Inferior parietal cortex (tissue), 1 donor: ENCODE measurements at regions not wholly inside any gene's neighbourhood (a gene's known extent, or its start where the extent isn't known, plus 50 kb on each side); places are given as distances from the start of the nearest gene placed in this dataset.

Experiments
- DNase-seq: peaks from one replicate; pipeline ENCODE4 v3.0.0-alpha.2; 2016; ENCODE audit errors: extremely low spot score

DNA sequence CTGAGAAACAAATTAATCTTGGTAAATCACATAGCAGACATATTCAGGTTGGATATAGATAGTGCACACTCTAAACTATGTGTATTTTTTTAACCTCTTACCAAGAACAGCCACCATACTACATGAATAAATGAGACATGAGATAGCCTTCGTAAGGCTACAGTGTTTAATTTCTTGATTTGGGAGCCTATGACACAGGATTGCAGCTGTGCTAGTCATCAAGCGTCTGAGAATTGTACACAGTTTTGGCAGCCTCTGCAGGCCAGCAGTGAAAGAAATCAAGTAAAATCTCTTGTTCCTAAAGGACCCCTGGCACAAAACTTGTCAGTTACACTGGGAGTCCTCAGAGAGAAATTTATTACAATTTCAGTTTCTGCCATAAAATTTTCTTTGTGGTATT lies 236.1 kb downstream of the C12orf50 start:
- no peak for DNase-seq

DNA sequence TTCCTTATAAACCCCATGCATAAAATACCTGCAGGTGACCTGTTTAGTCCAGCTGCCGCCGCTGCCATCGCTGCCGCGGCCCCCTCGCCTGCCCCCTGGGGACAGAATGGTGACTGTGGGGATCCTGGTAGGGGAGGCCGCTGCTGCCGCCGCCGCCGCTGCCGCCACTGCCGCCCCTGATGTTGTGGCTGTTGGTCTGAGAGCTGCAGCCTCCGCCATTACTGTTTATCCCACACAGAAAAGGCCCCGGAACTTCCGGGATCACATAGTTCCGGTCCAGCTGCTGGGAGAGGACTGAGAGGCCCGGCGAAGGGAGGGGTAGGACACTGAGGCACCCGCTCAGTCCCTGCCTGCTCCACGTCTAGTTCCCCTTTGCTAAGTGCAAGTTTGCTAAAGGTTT lies 244.9 kb downstream of the C12orf50 start:
- no peak for DNase-seq

DNA sequence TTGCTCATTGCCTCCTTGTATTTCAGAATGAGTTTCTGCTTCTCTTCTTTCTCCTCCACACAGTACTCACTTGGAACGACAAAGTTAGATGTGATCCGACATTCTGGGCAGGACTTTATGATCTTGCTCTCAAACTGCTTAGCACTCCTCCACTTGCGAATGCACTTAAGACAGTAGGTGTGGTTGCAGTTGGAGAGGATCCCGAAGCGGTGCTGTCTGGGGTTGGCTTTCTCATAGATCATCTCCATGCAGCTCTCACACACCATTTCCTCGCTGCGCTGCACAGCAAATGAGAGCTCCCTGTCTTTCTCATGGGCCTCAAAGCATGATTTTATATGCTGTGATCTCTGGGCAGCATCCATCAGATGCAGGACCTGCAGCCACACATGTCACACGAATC lies 245.7 kb downstream of the C12orf50 start:
- no peak for DNase-seq

DNA sequence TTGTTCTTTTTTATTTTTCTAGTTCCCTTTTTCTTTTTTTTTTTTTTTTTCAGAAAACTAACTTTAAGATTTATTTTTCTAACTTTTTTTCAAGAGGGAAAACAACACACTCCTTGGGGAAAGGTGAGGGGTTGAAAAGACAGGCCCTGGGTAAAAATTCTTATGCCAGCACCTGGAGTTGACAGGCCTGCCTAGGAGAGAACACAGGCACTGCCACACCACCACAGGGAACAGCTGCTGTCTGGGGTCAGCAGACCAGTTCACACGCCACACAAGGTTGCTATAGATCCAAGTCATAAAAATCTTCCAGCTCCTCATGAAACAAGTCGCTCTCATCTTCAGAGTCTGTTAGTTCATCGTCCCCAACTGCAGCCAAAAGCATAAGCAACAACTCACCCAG lies 246.4 kb downstream of the C12orf50 start:
- no peak for DNase-seq

DNA sequence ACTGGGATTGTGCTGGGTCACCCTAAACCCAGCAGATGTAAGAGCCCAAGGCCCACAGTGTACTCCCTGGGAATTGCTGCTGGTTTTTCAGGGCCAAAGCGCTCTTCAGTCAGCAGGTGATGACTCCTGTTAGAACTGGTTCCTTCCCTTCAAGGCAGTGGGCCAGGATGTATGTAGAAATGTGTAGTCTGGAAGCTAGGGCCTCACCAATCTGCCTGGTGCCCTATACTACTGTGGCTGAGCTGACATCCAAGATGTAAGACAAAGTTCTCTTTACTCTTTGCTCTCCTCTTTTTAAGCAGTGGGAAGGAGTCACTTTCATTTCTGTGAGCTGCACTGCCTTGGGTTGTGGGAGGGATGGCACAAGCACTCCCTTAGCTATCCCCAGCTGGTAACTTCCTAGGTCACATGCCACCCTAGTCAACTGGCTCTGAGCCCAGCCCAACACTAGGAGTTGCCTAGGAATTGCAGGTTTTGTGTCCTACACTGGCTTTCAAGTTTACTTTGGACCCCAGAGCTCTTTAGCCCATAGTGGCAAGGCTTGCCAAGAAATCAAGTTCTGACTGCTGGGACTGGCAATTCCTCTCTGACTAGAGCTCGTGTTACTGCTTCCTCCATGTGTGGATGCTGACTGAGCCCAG lies 249.2 kb downstream of the C12orf50 start:
- DNase-seq = no peak

DNA sequence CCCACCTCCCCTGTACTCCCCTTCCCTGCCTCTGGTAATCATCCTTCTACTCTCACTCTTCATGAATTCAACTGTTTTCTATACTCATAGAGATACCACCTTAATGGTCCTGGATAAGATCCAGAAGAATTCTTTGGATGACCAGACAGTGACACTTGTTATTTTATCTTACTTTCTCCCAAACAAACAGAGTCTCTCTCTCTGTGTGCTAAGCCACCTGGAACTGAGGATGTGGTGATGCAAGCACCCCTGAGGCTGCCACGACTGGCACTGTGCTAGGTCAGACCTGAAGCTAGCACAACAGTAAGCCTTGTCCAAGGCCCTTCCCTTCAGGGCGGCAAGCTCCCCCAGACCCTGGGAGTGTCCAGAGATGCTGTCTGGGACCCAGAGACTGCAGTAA lies 250.2 kb downstream of the C12orf50 start:
- no peak for DNase-seq

DNA sequence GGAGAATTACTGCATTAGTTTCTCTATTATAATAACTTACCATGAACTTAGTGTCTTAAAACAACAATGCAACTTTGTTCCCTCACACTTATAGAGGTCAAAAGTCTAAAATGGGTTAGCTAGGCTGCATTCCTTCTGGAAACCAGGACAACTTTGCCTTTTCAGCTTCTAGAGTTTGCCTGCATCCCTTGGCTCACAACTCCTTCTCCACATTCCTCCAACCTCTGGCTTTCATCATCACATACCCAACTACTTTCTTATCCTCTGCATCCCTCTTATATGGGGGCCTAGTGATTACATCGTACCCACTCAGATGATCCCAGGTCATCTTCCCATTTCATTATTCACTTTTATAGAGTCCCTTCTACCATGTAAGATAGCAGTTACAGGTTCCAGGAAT lies 251.1 kb downstream of the C12orf50 start:
- DNase-seq = no peak

DNA sequence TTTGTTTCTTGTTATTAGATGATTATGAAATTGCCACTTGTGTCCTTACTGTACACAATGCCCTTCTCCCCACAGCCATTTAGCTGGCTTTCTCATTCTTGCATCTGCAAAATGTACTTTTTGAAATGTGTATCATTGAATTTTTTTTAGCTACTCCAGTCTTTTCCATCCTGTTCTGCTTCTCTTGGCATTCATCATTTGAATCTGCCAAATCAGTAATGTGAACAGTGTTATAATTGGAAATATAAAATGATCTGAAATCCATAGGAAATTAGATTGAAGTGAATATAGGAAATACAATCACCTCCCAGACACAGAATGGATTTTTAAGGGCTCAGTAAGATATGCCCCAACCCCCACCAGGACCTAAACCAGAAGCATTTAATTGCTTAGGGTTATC lies 253.4 kb downstream of the C12orf50 start:
- DNase-seq = no peak

DNA sequence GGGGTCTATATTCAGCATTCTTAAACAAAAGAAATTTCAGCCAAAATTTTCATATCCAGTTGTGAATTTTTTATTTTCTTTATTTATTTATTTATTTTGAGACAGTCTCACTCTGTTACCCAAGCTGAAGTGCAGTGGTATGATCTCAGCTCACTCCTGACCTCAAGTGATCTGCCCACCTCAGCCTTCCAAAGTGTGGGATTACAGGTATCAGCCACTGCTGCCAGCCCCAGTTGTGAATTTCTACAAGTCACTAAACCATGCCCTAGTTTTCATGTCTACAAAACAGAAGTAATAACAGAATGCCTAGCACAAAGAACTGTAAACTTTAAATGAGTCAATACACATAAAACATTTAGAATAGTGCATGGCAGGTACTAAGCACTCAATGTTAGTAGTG lies 254.2 kb downstream of the C12orf50 start:
- no peak for DNase-seq

DNA sequence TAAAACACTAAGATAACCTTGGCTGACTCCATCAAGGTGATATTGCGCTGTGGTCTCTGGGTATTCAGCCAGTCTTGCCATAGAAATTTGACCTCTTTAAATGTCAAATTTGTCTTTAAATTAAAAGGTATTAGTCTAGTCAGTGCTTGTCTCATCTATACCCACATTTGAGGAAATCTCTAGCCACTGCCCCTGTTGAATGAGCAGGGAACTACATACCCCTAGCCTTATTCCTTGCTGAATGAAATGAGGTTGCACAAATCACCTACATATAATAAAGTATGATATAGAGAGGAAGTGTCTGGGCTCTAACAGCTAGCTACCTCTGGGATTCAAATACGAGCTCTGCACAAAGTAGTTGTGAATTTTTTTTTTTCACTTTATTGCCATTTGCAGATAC lies 256.8 kb downstream of the C12orf50 start:
- DNase-seq = no peak

DNA sequence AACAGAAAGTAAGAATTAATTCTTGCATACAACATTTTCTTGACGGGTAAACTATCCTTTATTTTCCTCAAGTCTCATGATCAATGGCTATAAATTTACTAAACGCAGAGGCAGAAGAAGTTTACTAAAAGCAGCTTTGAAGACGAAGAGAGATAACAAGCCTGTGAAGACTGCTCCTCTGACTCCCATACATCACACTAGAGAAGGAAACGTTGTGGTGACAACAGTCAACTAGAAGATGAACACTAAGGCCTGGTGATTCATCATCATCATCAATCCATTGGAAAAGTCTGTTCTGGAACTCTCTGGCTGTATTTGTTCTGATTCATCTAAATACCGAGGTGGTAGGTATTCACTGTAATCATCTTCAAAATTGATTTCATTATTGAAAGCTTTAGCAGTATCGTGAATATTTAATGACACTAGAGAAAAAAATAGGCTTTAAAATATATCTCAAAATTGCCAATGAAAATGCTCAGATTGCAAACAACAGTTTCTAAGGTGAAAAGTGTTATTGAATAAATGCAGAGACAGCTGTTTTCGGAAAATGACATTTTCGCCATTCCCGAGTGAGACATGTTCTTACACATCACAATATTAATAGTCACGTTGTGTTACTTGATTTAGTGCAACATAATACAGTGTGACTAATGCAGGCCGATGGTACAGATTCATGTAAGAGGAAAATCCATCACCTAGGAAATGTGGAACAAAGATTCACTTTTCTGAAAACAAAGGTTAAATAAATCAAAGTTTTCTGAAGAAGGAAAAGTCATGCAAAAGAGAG lies 260.5 kb downstream of the C12orf50 start:
- DNase-seq = no peak

DNA sequence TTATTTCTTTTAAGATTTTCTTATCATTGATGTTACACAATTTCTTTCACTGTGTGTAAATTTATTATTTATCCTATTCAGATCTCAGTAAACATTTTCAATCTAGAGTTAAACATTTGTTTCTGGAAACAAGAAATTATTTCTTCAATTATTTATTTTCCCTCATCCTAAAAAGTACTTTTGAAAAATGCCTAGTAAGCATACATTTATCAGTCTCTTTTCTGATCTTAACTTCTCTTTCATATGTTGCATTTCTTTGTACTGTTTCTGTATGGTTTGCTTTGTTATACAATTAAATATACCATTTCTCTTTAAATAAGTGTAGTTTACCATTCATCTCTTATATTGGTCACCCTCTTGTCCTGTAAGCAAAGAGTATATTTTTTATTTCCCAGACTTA lies 263.2 kb downstream of the C12orf50 start:
- DNase-seq = no peak

DNA sequence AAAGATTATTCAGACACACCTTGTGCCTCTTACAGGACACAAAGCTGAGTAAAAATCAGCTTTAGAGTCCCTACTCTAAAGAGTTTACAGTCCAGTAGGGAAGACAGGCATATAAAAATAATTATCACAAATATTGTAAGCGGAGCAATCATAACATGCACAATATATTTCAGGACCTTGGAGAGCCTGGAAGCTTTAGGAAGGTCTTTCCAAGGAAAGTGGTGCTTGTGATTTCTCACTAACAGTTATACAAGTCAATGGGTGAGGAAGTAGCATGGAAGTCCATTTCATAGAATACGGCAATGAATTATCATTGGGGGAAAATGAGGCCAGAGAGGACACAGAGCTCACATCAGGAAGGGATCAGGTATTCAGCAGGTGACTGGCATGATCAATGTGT lies 268.3 kb downstream of the C12orf50 start:
- no peak for DNase-seq

DNA sequence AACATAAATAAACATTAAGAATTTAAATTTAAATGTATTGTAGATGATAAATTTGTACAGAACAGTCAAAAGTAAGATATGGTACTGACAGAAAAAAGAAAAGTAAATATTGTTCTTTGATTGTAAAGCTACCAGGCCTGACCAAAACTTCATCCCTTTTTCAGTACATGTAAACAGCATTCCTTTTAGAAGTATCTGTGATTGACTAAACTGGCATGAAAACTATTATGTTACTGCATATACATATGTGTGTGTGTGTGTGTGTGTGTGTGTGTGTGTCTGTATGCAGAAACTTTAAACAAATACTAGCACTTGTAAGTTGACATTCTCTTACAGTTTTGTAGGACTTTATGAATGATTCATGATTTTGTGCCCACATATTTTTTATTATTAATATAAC lies 270.9 kb downstream of the C12orf50 start:
- DNase-seq = no peak

DNA sequence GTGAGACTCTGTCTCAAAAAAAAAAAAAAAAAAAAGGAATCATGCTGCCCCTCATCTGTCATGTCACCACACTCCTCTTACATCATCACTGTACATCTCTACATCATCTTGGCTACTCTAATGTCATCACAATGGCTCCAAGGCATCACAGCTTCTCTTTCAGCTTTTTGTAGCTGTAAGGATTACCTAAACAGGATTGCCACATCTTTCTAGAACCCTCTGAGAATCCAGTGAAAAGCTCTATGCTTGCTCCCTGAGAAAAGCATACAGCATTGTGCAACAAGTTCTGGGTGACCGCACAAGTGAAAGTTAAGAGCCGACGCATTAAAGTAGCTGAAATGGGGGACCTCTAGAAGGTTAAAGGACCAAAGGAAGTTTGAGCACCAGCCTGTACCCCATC lies 272.5 kb downstream of the C12orf50 start:
- DNase-seq = no peak

DNA sequence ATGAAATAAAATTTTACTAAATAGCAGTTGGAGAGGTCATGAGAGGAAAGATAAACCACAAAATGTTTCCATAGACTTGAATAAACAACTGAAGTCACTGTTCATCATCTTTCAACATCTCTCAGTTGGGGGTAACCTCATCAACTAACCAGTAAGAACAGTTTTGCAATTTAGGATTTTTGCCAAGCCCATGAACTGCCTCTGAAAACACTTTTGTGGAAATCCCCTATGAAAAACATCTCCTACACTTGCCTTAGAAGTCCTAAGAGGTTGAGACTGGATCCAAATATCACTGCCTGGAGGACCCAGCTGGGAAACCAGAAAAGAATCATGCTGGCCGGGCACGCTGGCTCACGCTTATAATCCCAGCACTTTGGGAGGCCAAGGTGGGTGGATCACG lies 273.1 kb downstream of the C12orf50 start:
- DNase-seq = no peak

DNA sequence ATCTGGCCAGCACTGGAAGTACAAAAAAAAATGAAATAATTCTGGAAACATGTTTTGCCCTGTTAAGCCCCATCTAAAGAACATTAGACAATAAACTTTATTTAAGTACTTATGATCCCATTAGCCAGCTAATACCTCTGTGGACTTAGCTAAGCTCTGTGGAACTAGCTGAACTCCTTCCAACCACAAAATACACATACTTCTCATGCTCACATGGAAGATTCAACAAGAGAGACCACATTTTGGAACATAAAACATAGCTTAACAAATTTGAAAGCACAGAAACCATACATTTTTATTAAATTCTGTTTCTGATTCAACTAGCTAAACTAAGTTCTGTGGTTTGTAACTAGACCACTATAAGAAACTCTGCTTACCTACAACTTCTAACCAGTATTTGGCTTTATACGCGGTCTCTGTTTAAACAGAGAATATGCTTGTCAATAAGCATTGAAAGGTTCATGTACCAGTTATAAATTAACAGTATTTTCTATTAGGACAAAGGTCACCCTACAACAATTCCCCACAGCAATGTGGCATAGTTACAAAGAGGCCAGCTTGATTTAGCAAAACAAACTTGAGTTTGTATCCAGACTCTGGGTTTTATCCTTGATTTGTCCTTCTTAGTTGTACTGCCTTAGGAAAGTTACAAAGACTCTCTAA lies 300.1 kb downstream of the C12orf50 start:
- no peak for DNase-seq

DNA sequence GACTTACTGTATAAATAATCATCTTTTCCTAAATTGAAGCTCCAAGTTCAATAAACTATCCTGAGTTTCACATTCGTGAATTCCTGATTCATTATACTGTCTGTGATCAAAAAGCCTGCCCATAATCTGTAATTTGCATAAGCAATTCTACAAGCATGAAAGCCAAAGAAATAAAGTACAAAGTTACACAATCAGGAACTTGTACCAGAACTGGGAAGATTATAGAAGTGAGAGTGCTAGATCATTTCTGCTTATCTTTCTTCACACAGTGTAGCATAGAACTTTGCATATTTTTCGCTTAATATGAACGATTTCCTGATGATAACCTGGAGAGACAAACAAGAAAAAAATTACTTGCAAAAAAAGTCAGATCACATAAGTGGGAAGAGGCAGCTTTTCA lies 308.2 kb downstream of the C12orf50 start:
- DNase-seq = no peak

DNA sequence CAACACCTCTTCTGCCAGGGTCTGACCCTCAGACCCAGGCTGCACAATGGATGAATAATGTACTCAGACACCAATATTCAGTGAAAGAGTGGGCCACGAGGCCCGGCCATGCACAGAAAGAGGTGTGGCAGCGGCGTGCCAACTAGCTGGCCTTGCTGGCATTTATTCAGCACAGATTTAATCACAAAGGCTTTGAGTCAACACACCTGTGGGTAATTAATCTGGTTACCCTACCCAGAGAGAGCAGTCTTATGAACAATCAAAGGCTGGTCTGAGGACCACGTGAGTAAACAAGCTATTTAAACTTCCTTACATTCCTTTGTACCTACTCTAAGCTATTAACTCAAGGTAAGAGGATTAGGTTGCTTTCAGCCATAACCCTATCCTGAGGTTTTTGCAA lies 324.8 kb downstream of the C12orf50 start:
- no peak for DNase-seq

DNA sequence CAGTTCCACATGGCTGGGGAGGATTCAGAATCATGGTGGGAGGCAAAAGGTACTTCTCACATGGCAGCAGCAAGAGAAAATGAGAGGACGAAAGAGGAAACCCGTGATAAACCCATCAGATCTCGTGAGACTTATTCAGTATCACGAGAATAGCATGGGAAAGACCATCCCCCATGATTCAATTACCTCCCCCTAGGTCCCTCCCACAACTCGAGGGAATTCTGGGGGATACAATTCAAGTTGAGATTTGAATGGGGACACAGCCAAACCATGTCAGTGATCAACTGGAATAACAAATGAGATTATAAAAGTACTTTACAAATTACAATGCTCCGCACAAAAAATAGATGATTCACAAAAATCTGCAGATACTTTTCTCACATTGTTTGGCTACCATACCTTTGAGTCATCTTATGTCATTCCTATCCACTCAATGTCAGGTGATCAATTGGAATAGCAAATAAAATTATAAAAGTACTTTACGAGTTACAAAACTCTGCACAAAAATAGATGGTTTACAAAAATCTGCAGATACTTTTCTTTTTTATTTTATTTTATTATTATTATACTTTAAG lies 338.9 kb downstream of the C12orf50 start:
- no peak for DNase-seq

DNA sequence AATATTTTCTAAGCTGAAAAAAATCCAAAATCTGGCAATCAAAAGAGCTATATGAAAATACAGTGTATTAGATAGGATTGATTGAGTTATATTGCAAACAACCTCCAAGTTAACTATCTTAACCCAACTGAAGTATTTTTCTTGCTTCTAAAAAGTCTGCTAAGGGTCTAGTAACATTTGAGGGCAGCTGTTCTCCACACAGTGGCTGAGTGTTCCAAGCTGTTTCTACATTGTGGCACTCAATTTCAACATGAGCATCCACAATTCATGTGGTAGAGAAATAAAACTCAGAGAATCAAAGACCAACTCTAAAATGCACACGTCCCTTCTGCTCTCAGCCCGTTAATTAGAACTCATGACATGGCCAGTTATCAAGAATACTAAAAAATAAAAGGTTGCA lies 340.0 kb downstream of the C12orf50 start:
- DNase-seq = no peak

DNA sequence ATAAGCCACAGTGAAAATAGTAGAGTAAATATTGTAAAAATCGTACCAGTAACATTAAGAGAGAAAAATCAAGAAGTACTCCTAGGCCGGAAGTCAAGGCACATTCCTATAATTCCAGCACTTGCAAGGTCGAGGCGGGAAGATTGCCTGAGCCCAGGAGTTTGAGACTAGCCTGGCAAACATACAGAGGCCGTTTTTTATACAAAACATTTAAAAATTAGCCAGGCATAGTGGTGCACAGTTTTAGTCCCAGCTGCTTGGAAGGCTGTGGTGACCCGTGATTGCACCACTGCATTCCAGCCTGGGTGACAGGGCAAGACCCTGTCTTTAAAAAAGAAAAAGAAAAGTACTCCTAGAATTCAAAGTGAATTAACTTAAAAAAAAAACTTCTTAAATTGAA lies 341.8 kb downstream of the C12orf50 start:
- no peak for DNase-seq

DNA sequence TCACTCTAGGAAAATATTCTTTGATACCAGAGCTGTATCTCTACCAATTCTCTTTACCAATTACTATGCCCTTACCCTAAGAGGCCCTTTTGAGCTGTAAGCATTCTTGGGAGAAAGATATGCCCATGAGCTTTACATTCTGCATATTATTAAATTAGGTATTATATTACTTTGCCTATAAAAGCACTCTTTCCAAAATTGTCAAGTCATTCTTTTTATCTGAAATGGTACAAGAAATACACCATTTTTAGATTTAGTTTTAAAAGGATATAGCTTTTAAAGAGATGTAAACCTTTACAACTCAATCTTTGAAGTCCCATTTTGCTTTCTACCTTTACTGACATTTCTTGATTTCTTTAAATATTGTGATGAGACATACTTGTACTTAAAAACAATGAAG lies 343.5 kb downstream of the C12orf50 start:
- DNase-seq = no peak
